ENCODE measurements at regions not wholly inside any gene's neighbourhood (a gene's known extent, or its start where the extent isn't known, plus 50 kb on each side); places are given as distances from the start of the nearest gene placed in this dataset.

GRCh38 chr17:33854596-33854995 lies 400.5 kb upstream of the CCL2 start:
- TF ChIP-seq CTCF (IDR thresholded peaks at IDR 0.05; ENCODE audit: low read depth, low read length, missing input control) (no peak), RAD21 (IDR thresholded peaks at IDR 0.05) (no peak), EGR1 (IDR thresholded peaks at IDR 0.05; ENCODE audit: low read depth in 2 of 2) (no peak)
- TF ChIP-seq, protein P1, sequence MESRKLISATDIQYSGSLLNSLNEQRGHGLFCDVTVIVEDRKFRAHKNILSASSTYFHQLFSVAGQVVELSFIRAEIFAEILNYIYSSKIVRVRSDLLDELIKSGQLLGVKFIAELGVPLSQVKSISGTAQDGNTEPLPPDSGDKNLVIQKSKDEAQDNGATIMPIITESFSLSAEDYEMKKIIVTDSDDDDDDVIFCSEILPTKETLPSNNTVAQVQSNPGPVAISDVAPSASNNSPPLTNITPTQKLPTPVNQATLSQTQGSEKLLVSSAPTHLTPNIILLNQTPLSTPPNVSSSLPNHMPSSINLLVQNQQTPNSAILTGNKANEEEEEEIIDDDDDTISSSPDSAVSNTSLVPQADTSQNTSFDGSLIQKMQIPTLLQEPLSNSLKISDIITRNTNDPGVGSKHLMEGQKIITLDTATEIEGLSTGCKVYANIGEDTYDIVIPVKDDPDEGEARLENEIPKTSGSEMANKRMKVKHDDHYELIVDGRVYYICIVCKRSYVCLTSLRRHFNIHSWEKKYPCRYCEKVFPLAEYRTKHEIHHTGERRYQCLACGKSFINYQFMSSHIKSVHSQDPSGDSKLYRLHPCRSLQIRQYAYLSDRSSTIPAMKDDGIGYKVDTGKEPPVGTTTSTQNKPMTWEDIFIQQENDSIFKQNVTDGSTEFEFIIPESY (IDR thresholded peaks at IDR 0.05) = no peak

Data from liver (tissue), 3 donors.